Anterior cingulate cortex (tissue), 58 donors: ENCODE measurements at regions not wholly inside any gene's neighbourhood (a gene's known extent, or its start where the extent isn't known, plus 50 kb on each side); places are given as distances from the start of the nearest gene placed in this dataset.

Source experiments
- DNase-seq, 58 donors: peaks; one replicate each; lab custom pipeline; 2025; lab: John Stamatoyannopoulos, UW

DNA sequence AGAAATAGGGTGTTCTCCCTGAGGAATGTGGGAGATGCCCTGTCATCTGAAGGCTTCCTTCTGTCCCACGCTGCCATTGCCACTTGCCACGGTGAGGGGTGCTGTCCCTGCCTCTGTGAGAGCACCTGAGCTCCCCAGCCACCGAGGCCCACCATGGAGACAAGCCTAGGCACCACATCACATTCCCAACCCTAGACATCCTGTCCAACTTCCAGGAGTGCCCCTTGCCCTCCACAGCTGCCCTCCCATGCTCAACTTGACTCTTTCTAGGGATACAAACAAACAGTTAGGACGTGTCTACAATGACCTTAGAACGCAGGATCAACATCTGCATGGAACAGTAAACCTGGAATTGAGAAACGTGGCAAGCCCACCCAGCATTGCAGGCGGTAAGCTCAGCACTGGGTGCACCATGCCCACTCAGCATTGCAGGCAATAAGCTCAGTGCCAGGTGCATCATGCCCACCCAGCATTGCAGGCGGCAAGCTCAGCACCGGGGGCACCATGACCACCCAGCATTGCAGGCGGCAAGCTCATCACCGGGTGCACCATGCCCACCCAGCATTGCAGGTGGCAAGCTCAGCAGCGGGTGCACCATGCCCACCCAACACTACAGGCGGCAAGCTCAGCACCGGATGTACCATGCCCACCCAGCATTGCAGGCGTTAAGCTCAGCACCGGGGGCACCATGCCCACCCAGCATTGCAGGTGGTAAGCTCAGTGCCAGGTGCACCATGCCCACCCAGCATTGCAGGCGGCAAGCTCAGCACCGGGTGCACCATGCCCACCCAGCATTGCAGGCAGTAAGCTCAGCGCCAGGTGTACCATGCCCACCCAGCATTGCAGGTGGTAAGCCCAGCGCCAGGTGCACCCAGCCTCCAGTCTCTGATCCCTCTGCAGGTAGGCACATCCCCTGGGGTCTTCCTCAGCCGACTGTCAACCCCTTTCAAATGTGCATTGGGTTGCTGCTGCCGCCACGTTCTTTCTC, 1463.9 kb downstream of the TBC1D22A start:
- no peak for DNase-seq

DNA sequence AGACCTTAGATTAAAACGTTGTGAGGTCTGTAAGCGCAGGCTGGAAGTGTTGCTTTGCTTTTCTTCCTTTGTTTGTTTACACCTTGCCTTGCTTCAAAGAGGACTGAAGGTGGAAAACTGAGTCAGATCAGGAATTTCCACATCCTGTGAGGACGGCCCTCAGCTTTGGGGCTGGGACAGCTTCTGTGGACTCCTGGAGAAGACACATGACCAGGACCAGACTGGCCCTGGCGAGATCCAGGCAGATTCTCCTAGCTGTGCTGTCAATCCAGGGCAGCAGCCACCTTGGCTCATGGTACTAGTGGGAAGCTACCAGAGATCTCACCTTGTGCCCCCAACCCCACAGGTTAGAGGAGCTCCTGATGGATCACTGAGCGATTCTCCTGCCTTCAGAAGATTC, 1461.9 kb downstream of the TBC1D22A start:
- DNase-seq: peak in 2 of 58 donors; percentile 4 to 30

DNA sequence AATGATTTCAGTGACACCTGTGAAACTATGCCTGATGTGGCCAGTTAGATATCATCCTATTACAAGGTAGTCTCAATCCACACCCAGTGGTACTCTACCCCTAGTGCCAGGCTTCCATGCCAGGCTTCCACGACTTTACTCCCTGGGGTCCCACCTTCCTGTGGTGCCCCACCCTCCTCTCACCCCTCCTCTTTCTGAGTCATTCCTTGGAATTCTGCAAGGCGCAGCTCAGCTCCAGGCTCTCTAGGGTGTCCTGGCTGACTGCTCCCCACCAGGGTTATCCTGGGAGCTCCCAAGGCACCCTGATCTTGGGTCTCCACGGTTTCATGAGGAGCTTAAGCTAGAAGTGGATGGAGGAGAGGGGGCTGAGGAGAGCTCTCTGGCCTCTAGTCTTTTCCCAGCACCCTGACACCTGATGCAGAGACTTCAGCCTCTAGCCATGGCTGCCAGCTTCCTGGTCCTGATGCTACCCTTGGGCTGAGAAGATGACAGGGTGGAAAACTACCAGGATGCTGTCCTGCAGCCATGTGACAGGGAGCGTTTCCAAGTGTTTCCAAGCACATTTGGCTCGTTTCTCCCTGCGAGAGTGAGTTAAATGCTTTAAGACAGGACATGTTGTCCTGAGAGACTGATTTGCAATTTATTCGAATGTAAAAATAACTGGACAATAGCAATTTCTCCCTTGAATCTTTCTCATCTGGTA, 1461.2 kb downstream of the TBC1D22A start:
- DNase-seq: peak in 28 of 58 donors; percentile 4 to 67 (median 22)

DNA sequence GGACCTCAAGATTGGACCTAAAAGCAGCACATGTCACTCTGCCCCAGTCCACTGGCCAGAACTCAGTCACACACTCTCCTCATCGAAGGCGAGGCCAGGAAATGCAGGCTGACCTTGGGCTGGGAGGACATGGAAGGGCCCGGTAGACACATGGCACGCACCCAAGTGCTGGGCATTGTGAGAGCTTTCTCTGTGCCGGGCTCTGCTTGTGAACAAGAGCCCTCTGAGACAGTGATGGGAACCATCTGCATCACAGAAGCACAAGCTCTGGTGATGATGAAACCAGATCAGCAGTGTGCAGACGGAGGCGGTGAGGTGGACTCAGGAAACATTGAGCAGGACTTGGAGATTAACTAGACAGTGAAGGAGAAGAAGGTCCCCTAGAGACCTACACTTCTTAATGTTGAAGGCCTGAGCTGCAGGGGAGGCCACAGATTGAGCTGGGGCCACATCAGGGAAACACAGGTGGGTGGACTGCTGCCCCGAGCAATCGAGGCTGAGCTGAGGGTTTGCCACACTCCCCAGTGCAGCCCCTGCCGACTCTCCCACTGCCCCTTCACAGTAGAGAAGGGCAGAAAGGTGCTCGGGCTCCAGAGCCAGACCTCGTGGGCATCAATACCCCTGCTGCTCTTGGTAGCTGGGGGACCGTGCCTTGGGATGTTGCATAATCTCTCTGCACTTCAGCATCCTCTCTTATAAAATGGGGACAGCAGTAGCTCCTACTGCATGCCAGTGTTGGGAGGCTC, 1460.5 kb downstream of the TBC1D22A start:
- DNase-seq: no peak

DNA sequence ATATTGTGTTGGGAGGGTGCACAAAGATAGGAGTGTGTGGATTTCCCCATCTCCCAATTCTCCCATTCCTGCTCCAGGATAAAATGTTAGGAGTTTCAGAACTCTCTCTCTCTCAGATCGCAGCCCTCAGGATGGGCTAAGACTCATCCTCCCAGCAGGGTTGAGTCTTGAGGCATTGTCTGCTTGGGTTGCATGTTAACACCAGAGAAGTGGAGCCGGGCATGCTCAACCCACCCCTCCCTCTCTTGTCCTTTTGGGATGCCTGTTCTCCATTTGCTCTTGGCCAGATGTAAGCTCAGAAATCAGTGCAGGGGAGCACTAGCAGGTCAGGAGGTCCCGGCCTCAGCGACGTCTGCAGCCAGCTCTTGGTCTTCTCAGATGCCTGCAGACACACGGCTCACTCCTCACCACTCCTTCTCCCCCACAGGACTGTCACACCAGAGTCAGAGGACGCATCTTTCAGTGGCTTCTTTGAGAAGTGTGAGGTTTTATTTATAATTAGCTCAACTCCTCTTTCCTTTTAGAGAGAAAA, 1456.5 kb downstream of the TBC1D22A start:
- DNase-seq: no peak

DNA sequence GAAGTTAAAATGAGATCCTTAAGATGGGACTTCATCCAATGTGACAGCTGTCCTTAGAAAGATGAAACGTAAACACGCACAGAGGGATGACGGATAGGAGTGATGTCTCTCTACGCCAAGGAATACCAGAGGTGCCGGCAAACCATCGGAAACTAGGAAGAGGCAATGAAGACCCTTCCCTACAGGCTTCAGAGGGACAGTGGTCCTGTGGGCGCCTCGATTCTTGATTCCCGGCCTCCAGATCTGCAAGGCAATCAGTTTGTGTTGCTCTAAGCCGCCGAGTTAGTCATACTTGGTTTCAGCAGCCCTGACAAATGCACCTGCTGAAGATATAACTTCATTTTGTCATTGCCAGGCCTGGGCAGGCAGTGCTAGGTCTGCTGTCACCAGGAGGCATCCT, 1455.1 kb downstream of the TBC1D22A start:
- no peak for DNase-seq

DNA sequence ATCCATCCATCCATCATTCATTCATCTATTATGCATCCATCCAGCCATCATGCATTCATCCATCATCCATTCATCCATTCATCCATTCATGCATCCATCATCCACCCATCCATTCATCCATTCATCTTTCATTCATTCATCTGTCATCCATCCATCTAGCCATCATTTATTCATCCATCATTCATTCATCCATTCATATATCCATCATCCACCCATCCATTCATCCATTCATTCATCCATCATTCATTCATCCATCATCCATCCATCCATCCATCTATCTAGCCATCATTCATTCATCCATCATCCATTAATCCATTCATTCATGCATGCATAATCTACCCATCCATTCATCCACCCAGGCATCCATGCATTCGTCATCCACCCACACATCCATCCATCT, 1450.3 kb downstream of the TBC1D22A start:
- DNase-seq: no peak

DNA sequence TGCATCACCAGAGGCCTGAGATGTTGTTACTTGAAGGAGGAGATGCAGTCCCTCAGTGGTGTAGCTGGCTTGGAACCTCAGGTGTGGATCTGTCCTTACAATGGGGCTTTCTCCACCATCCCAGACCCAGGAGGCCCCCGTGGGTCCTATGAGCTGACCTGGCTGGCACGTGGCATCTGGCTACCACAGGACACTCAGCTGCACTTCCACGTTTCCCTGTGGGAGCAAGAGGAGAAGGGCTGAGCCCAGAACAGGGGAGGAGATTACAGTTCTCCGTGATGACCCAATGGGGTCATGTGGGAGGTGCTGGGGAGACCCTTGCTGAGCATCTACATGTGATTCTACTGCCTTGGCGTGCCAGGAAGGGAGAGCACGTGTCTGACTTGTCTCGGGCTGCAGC, 1448.4 kb downstream of the TBC1D22A start:
- DNase-seq: no peak

DNA sequence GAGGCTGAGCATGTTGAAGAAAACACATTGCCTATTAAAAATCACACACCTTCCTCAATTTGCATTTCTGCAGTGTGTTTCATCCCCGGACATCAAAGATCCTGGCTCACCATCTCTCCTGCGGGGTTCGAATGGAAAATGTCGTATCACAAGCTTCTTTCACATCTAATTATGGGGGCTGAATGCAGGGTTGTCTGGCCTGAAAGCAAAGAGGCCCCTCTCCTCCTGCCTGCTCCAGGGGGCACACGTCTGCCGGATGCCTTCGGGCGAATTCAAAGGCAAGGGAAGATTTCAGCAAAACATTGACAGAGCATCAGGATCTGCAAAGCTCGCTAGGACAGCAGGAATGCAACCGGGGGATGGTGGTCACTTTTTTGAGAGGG, 1447.7 kb downstream of the TBC1D22A start:
- no peak for DNase-seq

DNA sequence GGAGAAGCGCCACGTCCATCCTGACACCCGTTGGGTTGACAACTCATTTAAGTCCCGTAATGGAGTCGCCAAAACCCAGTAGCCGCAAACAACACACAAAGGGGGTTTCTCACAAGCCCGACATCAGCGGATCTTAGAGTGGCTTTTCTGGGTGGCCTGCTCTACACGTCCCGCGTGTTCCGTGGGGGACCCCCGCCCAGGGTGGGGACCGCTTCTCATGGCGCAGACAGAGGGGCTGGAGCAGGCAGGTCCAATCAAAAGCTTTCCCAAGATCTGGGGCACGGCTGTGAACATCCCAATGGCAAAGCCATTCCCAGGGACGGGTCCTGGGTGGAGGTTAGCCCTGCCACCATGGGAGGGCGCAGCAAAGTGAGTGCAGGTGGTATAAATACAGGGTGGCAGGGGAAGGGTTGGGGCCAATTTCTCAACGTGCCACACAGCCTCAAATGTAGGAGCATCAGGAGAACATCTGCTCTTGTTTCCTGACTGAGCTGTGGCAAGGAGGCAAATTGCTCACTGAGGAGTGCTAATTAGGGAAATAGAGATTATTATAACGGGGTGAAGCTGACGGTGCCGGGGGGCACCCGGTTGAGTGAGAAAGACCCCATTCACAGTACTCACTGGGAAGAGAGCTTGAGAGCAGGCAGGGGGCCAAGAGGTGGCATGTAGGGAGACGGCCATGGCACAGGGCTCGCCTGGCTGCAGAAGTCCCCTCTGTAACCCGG, 1447.2 kb downstream of the TBC1D22A start:
- no peak for DNase-seq

DNA sequence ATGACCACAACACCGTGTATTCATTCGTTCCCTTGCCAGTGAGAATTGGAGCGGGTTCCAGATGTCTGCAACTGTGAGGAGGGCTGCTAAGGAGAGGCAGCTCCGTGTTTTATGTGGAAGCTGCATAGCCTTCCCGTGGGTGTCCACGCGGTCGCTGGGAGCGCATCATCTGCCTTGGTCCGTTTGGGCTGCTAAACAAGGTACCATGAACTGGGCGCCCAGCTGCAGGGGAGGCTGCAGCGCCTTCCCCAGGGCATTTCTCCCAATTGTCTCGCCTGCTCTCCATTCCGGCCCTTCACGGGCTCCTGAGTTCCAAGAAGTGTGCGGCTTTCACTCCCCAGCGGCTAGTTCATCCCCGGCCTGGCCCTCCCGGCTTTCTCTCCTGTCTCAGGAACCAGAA, 1446.4 kb downstream of the TBC1D22A start:
- DNase-seq: no peak

DNA sequence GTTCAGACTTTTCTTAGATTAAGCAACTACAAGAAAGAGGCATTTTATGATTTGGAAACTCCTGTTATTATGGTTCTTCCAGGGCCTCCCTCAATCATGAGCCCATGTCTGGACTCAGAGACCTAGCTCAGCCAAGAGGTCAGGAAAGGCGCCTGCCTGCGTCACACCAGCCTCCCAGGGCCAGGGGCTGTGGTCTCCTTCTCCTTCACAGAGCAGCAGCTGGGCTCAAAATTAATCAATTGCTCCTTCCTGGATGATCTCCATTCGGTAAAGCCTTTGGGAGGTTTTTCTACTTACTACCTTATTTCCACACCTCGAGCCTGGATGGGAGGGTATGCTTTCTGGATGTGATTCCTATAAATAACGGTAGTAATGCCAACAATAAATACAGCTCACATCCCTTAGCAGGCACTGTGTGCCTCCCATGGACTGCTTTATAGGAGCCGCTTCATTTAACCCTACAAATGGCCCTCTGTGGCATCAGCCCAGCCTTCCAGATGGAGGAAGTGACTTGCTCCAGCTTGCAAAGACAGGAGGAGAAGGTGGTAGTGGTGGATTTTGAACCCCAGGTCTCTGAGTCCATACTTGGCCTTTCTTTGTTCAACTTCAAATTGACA, 1445.6 kb downstream of the TBC1D22A start:
- DNase-seq: no peak

DNA sequence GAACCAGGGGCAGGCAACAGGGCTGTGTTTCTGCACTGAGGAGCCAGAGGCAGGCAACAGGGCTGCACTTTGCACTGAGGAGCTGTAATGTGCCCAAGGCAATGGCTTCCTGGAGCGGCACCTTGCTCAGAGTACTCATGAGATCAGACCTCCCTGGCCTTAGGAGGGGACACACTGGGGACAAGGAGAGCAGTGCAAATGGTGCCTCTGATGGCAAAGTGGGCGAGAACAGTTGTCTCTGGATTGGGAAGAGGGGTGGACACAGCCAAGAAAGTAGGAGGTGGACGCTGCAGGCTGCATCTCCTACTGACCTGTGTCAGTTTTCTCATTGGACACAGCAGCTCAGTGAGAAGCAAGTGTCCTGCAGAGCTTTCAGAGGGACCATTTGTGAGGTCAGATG, 1443.3 kb downstream of the TBC1D22A start:
- no peak for DNase-seq

DNA sequence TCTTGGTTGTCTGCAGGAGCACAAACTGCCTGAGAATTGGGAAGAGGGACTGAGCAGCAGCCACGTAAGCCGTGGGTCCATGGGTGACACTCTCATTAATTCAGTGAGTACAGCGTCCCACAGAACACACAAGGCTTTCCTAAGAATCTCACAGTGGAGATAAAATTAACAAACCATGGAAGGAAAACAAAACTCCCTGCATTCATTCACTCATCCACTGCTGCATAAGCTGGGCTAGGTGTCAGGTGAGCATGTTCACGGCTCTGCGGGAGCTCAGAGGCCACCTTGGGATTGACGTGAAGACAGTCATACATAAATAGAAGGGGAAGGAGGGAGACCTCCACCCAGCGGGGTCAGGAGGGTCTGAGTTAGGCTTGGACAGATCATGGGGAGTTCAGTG, 1442.7 kb downstream of the TBC1D22A start:
- no peak for DNase-seq

DNA sequence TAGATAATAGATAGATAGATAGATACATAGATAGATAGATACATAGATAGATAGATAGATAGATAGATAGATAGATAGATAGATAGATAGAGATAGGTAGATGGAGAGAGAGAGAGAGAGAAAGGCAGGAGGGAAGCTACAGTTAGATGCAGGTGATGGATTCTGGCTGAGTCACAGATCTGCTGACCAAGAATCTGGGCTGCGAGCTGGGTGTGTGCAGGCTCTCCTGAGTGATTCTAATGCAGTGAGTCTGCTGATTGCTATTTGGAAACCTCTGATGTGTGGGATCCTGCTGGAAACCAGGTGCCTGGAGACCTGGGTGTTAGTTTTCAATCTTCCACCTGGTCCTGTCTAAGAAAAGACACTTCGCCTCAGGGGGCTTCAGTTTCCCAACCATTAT, 1441.8 kb downstream of the TBC1D22A start:
- peak in 3 of 58 donors; percentile 12 to 60 (median 27) for DNase-seq

DNA sequence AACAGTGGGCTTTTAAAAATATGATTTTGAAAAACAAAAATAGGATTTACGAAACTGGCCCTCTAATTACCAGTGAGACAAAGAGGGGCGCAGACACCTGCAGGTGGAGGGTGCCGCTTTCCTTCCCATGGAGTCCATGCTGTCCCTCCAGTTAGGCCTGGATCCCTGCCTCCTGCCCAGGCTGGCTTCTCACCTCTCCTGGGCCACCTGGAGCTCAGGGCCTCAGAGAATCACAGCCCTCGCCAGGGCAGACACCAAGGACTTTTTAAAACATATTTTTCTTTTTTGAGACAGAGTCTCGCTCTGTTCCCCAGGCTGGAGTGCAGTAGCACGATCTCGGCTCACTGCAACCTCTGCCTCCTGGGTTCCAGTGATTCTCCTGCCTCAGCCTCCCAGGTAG, 1437.2 kb downstream of the TBC1D22A start:
- no peak for DNase-seq

DNA sequence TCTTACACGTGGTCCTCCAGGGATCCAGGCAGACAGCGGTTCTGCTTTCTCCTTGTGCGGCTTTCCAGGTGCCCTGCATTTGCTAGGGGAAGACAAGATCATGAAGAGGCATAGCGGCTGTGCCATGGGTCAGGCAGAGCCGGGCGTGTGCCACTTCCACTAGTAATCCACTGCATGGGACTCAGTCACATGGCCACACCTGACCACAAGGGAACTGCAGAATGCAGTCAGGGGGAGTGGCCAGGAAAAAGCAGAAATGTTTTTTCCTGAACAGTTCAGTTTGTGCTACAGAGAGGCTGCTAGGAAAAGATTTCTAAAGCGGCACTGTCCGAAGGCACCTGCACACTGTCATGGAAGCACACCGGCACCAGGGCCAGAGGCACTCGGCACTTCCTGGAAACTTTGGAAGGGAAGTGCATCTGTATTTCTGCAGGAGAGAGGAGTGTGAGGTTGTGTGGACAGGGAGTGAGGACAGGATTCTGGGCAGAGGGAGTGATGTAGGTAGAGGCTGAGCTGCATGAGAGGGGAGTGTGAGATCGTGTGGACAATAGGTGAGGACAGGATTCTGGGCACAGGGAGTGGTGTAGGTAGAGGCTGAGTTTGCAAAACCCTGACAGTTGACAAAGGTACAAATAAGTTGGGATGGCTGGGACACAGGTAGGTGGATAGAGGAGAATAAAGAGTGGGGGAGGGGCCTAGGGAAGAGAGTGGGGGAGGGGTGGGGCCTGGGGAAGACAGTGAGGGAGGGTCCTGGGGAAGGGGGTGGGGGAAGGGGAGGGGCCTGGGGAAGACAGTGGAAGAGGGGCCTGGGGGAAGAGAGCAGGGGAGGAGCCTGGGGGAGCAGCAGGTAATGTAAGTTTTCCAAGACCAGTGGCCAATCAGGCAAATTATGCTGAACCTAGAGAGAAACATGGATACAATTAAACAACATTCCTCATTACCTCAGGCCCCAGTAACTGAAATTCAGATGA, 1436.3 kb downstream of the TBC1D22A start:
- DNase-seq: no peak

DNA sequence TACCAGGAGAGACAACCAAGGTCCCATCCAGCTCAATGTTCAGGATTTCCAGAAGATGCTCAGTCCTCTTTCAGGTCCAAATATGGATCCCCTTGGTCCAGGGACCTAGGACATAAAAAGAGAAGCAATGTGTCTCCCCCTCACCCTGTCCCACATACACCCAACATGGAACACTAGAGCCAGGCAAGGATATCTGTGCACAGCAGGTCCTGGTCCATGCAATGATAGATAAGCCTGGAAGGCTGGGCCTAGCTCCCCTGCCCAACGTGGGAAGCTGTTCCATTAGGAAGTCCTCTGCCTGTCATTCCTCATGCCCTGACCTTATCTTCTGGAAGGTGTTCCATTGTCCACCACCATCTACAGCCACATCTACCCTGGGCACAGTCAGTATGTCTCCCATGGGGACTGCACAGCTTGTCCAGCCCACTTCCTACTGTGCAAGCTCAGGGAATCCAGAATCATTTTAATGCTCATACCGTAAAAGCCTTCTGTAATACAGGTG, 1434.8 kb downstream of the TBC1D22A start:
- no peak for DNase-seq
